OCI-LY1 (cell line): ENCODE measurements at regions not wholly inside any gene's neighbourhood (a gene's known extent, or its start where the extent isn't known, plus 50 kb on each side); places are given as distances from the start of the nearest gene placed in this dataset.

Source experiments
- H2AFZ ChIP-seq: fragments of 200-600 bp; sonication (generic), shearing (Covaris generic); 2 replicates; pipeline ENCODE4 v1.6.0; 2014; ENCODE audit warnings: antibody characterized with exemption, mild to moderate bottlenecking, low read length
- H3F3A ChIP-seq: fragments of 200-600 bp; sonication (generic), shearing (Covaris generic); 2 replicates; pipeline ENCODE4 v1.6.0; 2014; ENCODE audit warnings: mild to moderate bottlenecking, antibody characterized with exemption, low read length, moderate library complexity; ENCODE audit not compliant: insufficient read depth
- H3K27ac ChIP-seq: fragments of 200-600 bp; sonication (generic); 2 replicates; pipeline ENCODE4 v1.5.1; 2014; ENCODE audit warnings: low read length, mixed run types, mild to moderate bottlenecking, low read depth; ENCODE audit not compliant: poor library complexity, severe bottlenecking
- H3K27me3 ChIP-seq: fragments of 200-600 bp; sonication (generic); 2 replicates; pipeline ENCODE4 v1.6.0; 2014; ENCODE audit warnings: antibody characterized with exemption, mild to moderate bottlenecking, low read length, moderate library complexity; ENCODE audit not compliant: insufficient read depth
- H3K36me3 ChIP-seq: fragments of 200-600 bp; sonication (generic); 2 replicates; pipeline ENCODE4 v1.6.1; 2014; ENCODE audit warnings: mild to moderate bottlenecking, antibody characterized with exemption, low read length, moderate library complexity, mixed read lengths; ENCODE audit not compliant: insufficient read depth
- H3K4me1 ChIP-seq: fragments of 200-600 bp; sonication (generic); 2 replicates; pipeline ENCODE4 v1.5.1; 2014; ENCODE audit warnings: mild to moderate bottlenecking, low read length, moderate library complexity; ENCODE audit not compliant: insufficient read depth, severe bottlenecking
- H3K4me2 ChIP-seq: fragments of 200-600 bp; sonication (generic), shearing (Covaris generic); 2 replicates; pipeline ENCODE4 v1.6.1; 2014; ENCODE audit warnings: low read length
- H3K4me3 ChIP-seq: fragments of 200-600 bp; sonication (generic); 2 replicates; pipeline ENCODE4 v1.5.1; 2014; ENCODE audit warnings: low read length, low read depth, mild to moderate bottlenecking, mixed read lengths; ENCODE audit not compliant: poor library complexity, severe bottlenecking
- H3K79me2 ChIP-seq: fragments of 200-600 bp; shearing (Covaris generic); 2 replicates; pipeline ENCODE4 v1.6.1; 2016; ENCODE audit warnings: mixed run types, low read length, mixed read lengths; ENCODE audit not compliant: insufficient read depth
- H3K9ac ChIP-seq: fragments of 200-600 bp; sonication (generic), shearing (Covaris generic); 2 replicates; pipeline ENCODE4 v1.6.1; 2014; ENCODE audit warnings: mild to moderate bottlenecking, low read length, mixed read lengths
- H3K9me2 ChIP-seq: fragments of 200-600 bp; sonication (generic), shearing (Covaris generic); 2 replicates; pipeline ENCODE4 v1.6.1; 2014; ENCODE audit warnings: low read depth, mild to moderate bottlenecking, low read length, mixed read lengths
- H3K9me3 ChIP-seq: fragments of 200-600 bp; shearing (Covaris generic); 2 replicates; pipeline ENCODE4 v1.6.1; 2014; ENCODE audit warnings: low read length, mixed read lengths
- H4K20me1 ChIP-seq: fragments of 200-600 bp; sonication (generic), shearing (Covaris generic); 2 replicates; pipeline ENCODE4 v1.6.0; 2016; ENCODE audit warnings: mild to moderate bottlenecking, low read length; ENCODE audit not compliant: insufficient read depth
- CTCF ChIP-seq: fragments of 200-600 bp; sonication (generic), shearing (Covaris generic); IDR thresholded peaks from 2 replicates; pipeline ENCODE4 v1.5.1; 2017; ENCODE audit warnings: mild to moderate bottlenecking, antibody characterized with exemption, low read length, moderate library complexity, mixed read lengths
- EZH2 ChIP-seq: fragments of 200-600 bp; sonication (generic), shearing (Covaris generic); IDR thresholded peaks from 2 replicates; pipeline ENCODE4 v1.8.0; 2017; ENCODE audit warnings: borderline replicate concordance, mixed run types, mild to moderate bottlenecking, antibody characterized with exemption, low read length, moderate library complexity, mixed read lengths

GRCh38 chr17:77807051-77807745 lies 151.3 kb upstream of the TNRC6C start:
- peaks cover 4% of the 10 kb centered on the region; the same call in 1 of the 2 replicates for H3K27me3 ChIP-seq

DNA sequence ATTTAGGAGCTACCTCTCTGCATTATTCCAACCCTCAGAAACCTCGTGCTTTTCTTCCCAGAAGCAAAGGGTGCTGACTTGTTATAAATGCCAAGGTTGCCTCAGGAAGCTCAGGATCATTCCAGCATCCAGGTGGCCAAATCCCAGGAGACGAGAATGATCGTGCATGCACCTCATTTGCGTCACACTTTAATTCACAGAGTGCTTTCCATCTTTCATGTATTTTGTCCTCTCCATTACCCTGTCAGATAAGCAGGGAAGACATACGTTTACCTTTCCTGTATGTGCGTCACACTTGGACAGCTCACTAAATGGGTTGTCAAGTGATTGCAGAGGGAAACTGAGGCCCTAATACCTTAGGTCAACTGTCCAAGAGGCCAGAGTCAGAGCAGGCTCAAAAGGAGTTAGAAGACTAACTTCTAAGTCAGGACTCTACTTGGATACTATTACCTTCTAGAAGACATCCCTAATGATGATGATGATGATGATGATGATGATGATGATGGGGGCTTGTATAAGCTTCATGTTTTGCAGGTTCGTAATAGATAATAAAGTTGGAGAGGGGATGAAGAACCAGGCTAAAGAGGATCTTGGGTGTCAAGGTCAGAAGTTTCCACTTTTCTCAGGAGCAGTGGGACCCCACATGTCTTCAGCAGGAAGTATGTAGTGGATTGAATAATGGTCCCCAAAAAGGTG lies 150.6 kb upstream of the TNRC6C start:
- Histone ChIP-seq H3K27ac (no peak overlapping the region), H2AFZ (no peak overlapping the region), H3K4me3 (no peak overlapping the region), H3K27me3 (peaks cover 4% of the 10 kb centered on the region; the same call in 1 of the 2 replicates), H4K20me1 (no peaks in the 10 kb centered on the region), H3K9ac (no peak overlapping the region), H3K4me2 (no peak overlapping the region), H3K36me3 (no peaks in the 10 kb centered on the region), H3K79me2 (no peaks in the 10 kb centered on the region), H3K9me3 (no peaks in the 10 kb centered on the region), H3K4me1 (no peaks in the 10 kb centered on the region), H3K9me2 (no peaks in the 10 kb centered on the region), H3F3A (no peaks in the 10 kb centered on the region)
- TF ChIP-seq CTCF (no peak), EZH2 (no peak)

More at GRCh38 chr17:77807051-77807745, 151.3 kb upstream of the TNRC6C start:
- no peaks in the 10 kb centered on the region for H3K9me2 ChIP-seq
- H3K79me2 ChIP-seq, result no peaks in the 10 kb centered on the region
- no peaks in the 10 kb centered on the region for H3K9me3 ChIP-seq
- TF ChIP-seq EZH2 (no peak), CTCF (no peak)
- no peak overlapping the region for H3K9ac ChIP-seq
- H2AFZ ChIP-seq, result no peak overlapping the region
- no peaks in the 10 kb centered on the region for H3F3A ChIP-seq
- H3K36me3 ChIP-seq, result no peaks in the 10 kb centered on the region
- H4K20me1 ChIP-seq, result no peaks in the 10 kb centered on the region
- no peak overlapping the region for H3K4me3 ChIP-seq
- H3K27ac ChIP-seq, result no peak overlapping the region
- no peak overlapping the region for H3K4me2 ChIP-seq
- no peaks in the 10 kb centered on the region for H3K4me1 ChIP-seq

GRCh38 chr17:77808686-77809425 lies 149.6 kb upstream of the TNRC6C start:
- no peak for TF ChIP-seq EZH2
- no peak for TF ChIP-seq CTCF
- H3K4me2 ChIP-seq, result no peak overlapping the region
- no peaks in the 10 kb centered on the region for H3K36me3 ChIP-seq
- H3K9ac ChIP-seq, result no peak overlapping the region
- no peaks in the 10 kb centered on the region for H3K79me2 ChIP-seq
- no peaks in the 10 kb centered on the region for H3K9me3 ChIP-seq
- H3K9me2 ChIP-seq, result no peaks in the 10 kb centered on the region
- no peak overlapping the region for H3K4me3 ChIP-seq
- H3K27ac ChIP-seq, result no peak overlapping the region
- no peaks in the 10 kb centered on the region for H4K20me1 ChIP-seq
- no peak overlapping the region for H2AFZ ChIP-seq
- H3F3A ChIP-seq, result no peaks in the 10 kb centered on the region
- H3K27me3 ChIP-seq, result peaks cover 8% of the 10 kb centered on the region; the same call in 1 of the 2 replicates
- H3K4me1 ChIP-seq, result no peaks in the 10 kb centered on the region
